CD8-positive, alpha-beta memory T cell (primary cell): ENCODE measurements at regions not wholly inside any gene's neighbourhood (a gene's known extent, or its start where the extent isn't known, plus 50 kb on each side); places are given as distances from the start of the nearest gene placed in this dataset.

Experiments used
- CTCF ChIA-PET: fragments of 350-600 bp; sonication (Branson Sonifier 250); formaldehyde crosslinking; loops from one replicate; lab custom pipeline; 2021; ENCODE audit warnings: antibody characterized with exemption; lab: Charles Lee
- POLR2A ChIA-PET: fragments of 350-600 bp; sonication (Branson Sonifier 250); formaldehyde crosslinking; loops from one replicate; lab custom pipeline; 2021; ENCODE audit warnings: antibody characterized with exemption; lab: Charles Lee
- DNase-seq, 5 donors: peaks; one replicate each; pipeline versions ENCODE4 v3.0.0 to v3.0.0-alpha.2; 2020 to 2022; ENCODE audit warnings: mixed read lengths in 1 of 5
- H3K27ac ChIP-seq: one replicate; pipeline ENCODE4 v1.7.0; 2013; ENCODE audit warnings: low read depth, mild to moderate bottlenecking, low read length, moderate library complexity
- H3K27me3 ChIP-seq: 2 replicates; pipeline ENCODE4 v1.7.0; 2013; ENCODE audit warnings: low read length, mild to moderate bottlenecking; ENCODE audit not compliant: insufficient read depth, poor library complexity, severe bottlenecking
- H3K36me3 ChIP-seq: 2 replicates; pipeline ENCODE4 v1.7.0; 2013; ENCODE audit warnings: mild to moderate bottlenecking, low read length, moderate library complexity; ENCODE audit not compliant: insufficient read depth
- H3K4me1 ChIP-seq: 2 replicates; pipeline ENCODE4 v1.7.0; 2013; ENCODE audit warnings: mild to moderate bottlenecking, low read length, moderate library complexity; ENCODE audit not compliant: insufficient read depth
- H3K4me3 ChIP-seq: 2 replicates; pipeline ENCODE4 v1.7.0; 2013; ENCODE audit warnings: mild to moderate bottlenecking, low read length
- H3K9me3 ChIP-seq: 2 replicates; pipeline ENCODE4 v1.7.0; 2013; ENCODE audit warnings: mild to moderate bottlenecking, low read length
- H3K27ac Mint-ChIP-seq, 8 donors: one replicate each; pipeline ENCODE4 v1.8.0; 2020 to 2021; ENCODE audit warnings: mixed read lengths in 8 of 8, mild to moderate bottlenecking in 6 of 8, inconsistent platforms in 3 of 8, moderate library complexity in 3 of 8
- H3K27me3 Mint-ChIP-seq, 2 donors: one replicate each; pipeline ENCODE4 v1.8.0; 2020 to 2021; ENCODE audit warnings: mixed read lengths in 2 of 2, mild to moderate bottlenecking in 1 of 2, moderate library complexity in 1 of 2
- H3K36me3 Mint-ChIP-seq, 3 donors: one replicate each; pipeline ENCODE4 v1.8.0; 2020 to 2021; ENCODE audit warnings: mixed read lengths in 3 of 3, inconsistent platforms in 1 of 3, mild to moderate bottlenecking in 1 of 3
- H3K4me1 Mint-ChIP-seq, 3 donors: one replicate each; pipeline ENCODE4 v1.8.0; 2020 to 2021; ENCODE audit warnings: mixed read lengths in 3 of 3, inconsistent platforms in 1 of 3, mild to moderate bottlenecking in 1 of 3
- H3K4me3 Mint-ChIP-seq, 7 donors: one replicate each; pipeline ENCODE4 v1.8.0; 2020 to 2021; ENCODE audit warnings: mixed read lengths in 7 of 7, mild to moderate bottlenecking in 6 of 7, moderate library complexity in 4 of 7, inconsistent platforms in 2 of 7
- H3K9me3 Mint-ChIP-seq, 5 donors: one replicate each; pipeline ENCODE4 v1.8.0; 2020 to 2022; ENCODE audit warnings: mixed read lengths in 5 of 5, mild to moderate bottlenecking in 3 of 5, moderate library complexity in 2 of 5, inconsistent platforms in 1 of 5

GRCh38 chr6:106918115-106918514, 56.4 kb downstream of the CD24 start:
- Mint-ChIP-seq H3K9me3 (peaks cover 0 to 5% (median 0%) of the 10 kb centered on the region in 5 donors), H3K36me3 (no peaks in the 10 kb centered on the region), H3K27me3 (peaks cover 5 to 26% of the 10 kb centered on the region in 2 donors), H3K4me3 (no peak overlapping the region), H3K27ac (no peak overlapping the region), H3K4me1 (no peaks in the 10 kb centered on the region)
- CTCF ChIA-PET = no interaction called here
- H3K4me1 ChIP-seq = no peaks in the 10 kb centered on the region
- POLR2A ChIA-PET = no interaction called here
- no peaks in the 10 kb centered on the region for H3K27me3 ChIP-seq
- H3K4me3 ChIP-seq = no peak overlapping the region
- H3K36me3 ChIP-seq = no peaks in the 10 kb centered on the region
- H3K27ac ChIP-seq = no peak overlapping the region
- H3K9me3 ChIP-seq = no peaks in the 10 kb centered on the region
- DNase-seq = no peak

- Histone ChIP-seq H3K36me3 (no peaks in the 10 kb centered on the region), H3K4me3 (no peak overlapping the region), H3K4me1 (no peaks in the 10 kb centered on the region), H3K27me3 (no peaks in the 10 kb centered on the region), H3K27ac (no peak overlapping the region), H3K9me3 (no peaks in the 10 kb centered on the region)
- no peaks in the 10 kb centered on the region for H3K4me1 Mint-ChIP-seq
- no peaks in the 10 kb centered on the region for H3K36me3 Mint-ChIP-seq
- H3K27ac Mint-ChIP-seq = no peak overlapping the region
- no peak overlapping the region for H3K4me3 Mint-ChIP-seq
- POLR2A ChIA-PET = no interaction called here
- peaks cover 3 to 25% of the 10 kb centered on the region in 2 donors for H3K27me3 Mint-ChIP-seq
- CTCF ChIA-PET = no interaction called here
- peaks cover 0 to 5% (median 0%) of the 10 kb centered on the region in 5 donors for H3K9me3 Mint-ChIP-seq
- DNase-seq = no peak
Measured at GRCh38 chr6:106916891-106917290, 57.6 kb downstream of the CD24 start.

GRCh38 chr6:106913676-106914280, 60.8 kb downstream of the CD24 start:
- H3K27me3 Mint-ChIP-seq = peaks cover 1 to 10% of the 10 kb centered on the region in 2 donors
- ChIA-PET POLR2A (no interaction called here), CTCF (no interaction called here)
- H3K9me3 ChIP-seq = no peaks in the 10 kb centered on the region
- no peaks in the 10 kb centered on the region for H3K36me3 Mint-ChIP-seq
- H3K4me3 ChIP-seq = no peak overlapping the region
- H3K27ac Mint-ChIP-seq = no peak overlapping the region
- H3K4me3 Mint-ChIP-seq = no peak overlapping the region
- H3K36me3 ChIP-seq = no peaks in the 10 kb centered on the region
- no peak for DNase-seq
- H3K27ac ChIP-seq = no peak overlapping the region
- peaks cover 0 to 5% (median 0%) of the 10 kb centered on the region in 5 donors for H3K9me3 Mint-ChIP-seq
- no peaks in the 10 kb centered on the region for H3K27me3 ChIP-seq
- H3K4me1 Mint-ChIP-seq = no peaks in the 10 kb centered on the region
- no peaks in the 10 kb centered on the region for H3K4me1 ChIP-seq

GRCh38 chr6:106913111-106913510, 61.4 kb downstream of the CD24 start:
- DNase-seq = no peak
- no peak overlapping the region for H3K4me3 Mint-ChIP-seq
- ChIA-PET POLR2A (no interaction called here), CTCF (no interaction called here)
- H3K27ac Mint-ChIP-seq = no peak overlapping the region
- Histone ChIP-seq H3K27me3 (no peaks in the 10 kb centered on the region), H3K9me3 (no peaks in the 10 kb centered on the region), H3K4me1 (no peaks in the 10 kb centered on the region), H3K36me3 (no peaks in the 10 kb centered on the region), H3K4me3 (no peak overlapping the region), H3K27ac (no peak overlapping the region)
- H3K4me1 Mint-ChIP-seq = no peaks in the 10 kb centered on the region
- H3K36me3 Mint-ChIP-seq = no peaks in the 10 kb centered on the region
- H3K9me3 Mint-ChIP-seq = peaks cover 0 to 5% (median 0%) of the 10 kb centered on the region in 5 donors
- peaks cover 3 to 14% of the 10 kb centered on the region in 2 donors for H3K27me3 Mint-ChIP-seq

GRCh38 chr6:106912091-106912490, 62.4 kb downstream of the CD24 start:
- POLR2A ChIA-PET = no interaction called here
- no peak overlapping the region for H3K27ac Mint-ChIP-seq
- Histone ChIP-seq H3K4me1 (no peaks in the 10 kb centered on the region), H3K27me3 (no peaks in the 10 kb centered on the region), H3K9me3 (no peaks in the 10 kb centered on the region), H3K36me3 (no peaks in the 10 kb centered on the region), H3K27ac (peak overlapping the region; percentile 65), H3K4me3 (no peak overlapping the region)
- no peaks in the 10 kb centered on the region for H3K4me1 Mint-ChIP-seq
- H3K27me3 Mint-ChIP-seq = peaks cover 5 to 16% of the 10 kb centered on the region in 2 donors
- CTCF ChIA-PET = no interaction called here
- H3K36me3 Mint-ChIP-seq = no peaks in the 10 kb centered on the region
- H3K9me3 Mint-ChIP-seq = peaks cover 0 to 5% (median 0%) of the 10 kb centered on the region in 5 donors
- no peak overlapping the region for H3K4me3 Mint-ChIP-seq
- DNase-seq = no peak

GRCh38 chr6:106910999-106911949, 63.3 kb downstream of the CD24 start:
- no peak for DNase-seq
- no peaks in the 10 kb centered on the region for H3K27me3 ChIP-seq
- no peaks in the 10 kb centered on the region for H3K9me3 ChIP-seq
- H3K27ac ChIP-seq = peak overlapping the region; percentile 34
- no peak overlapping the region for H3K4me3 ChIP-seq
- Mint-ChIP-seq H3K9me3 (peaks cover 0 to 5% (median 0%) of the 10 kb centered on the region in 5 donors), H3K4me3 (no peak overlapping the region), H3K27ac (no peak overlapping the region), H3K27me3 (peaks cover 5 to 9% of the 10 kb centered on the region in 2 donors), H3K36me3 (no peaks in the 10 kb centered on the region), H3K4me1 (no peaks in the 10 kb centered on the region)
- CTCF ChIA-PET = no interaction called here
- POLR2A ChIA-PET = no interaction called here
- H3K4me1 ChIP-seq = no peaks in the 10 kb centered on the region
- H3K36me3 ChIP-seq = no peaks in the 10 kb centered on the region

- CTCF ChIA-PET = no interaction called here
- DNase-seq = no peak
- Histone ChIP-seq H3K4me3 (no peak overlapping the region), H3K36me3 (no peaks in the 10 kb centered on the region), H3K9me3 (no peaks in the 10 kb centered on the region), H3K4me1 (no peaks in the 10 kb centered on the region), H3K27ac (no peak overlapping the region), H3K27me3 (no peaks in the 10 kb centered on the region)
- no peaks in the 10 kb centered on the region for H3K4me1 Mint-ChIP-seq
- no peak overlapping the region for H3K27ac Mint-ChIP-seq
- H3K36me3 Mint-ChIP-seq = no peaks in the 10 kb centered on the region
- peaks cover 7 to 22% of the 10 kb centered on the region in 2 donors for H3K27me3 Mint-ChIP-seq
- H3K4me3 Mint-ChIP-seq = no peak overlapping the region
- POLR2A ChIA-PET = no interaction called here
- H3K9me3 Mint-ChIP-seq = no peaks in the 10 kb centered on the region
Measured at GRCh38 chr6:106908386-106908840, 66.1 kb downstream of the CD24 start.

- Mint-ChIP-seq H3K27ac (no peak overlapping the region), H3K4me1 (no peaks in the 10 kb centered on the region), H3K36me3 (no peaks in the 10 kb centered on the region), H3K9me3 (peaks cover 0 to 3% (median 0%) of the 10 kb centered on the region in 5 donors), H3K4me3 (no peak overlapping the region), H3K27me3 (peaks cover 7 to 21% of the 10 kb centered on the region in 2 donors)
- Histone ChIP-seq H3K27ac (no peak overlapping the region), H3K9me3 (no peaks in the 10 kb centered on the region), H3K4me3 (no peak overlapping the region), H3K4me1 (no peaks in the 10 kb centered on the region), H3K27me3 (no peaks in the 10 kb centered on the region), H3K36me3 (no peaks in the 10 kb centered on the region)
- ChIA-PET POLR2A (no interaction called here), CTCF (no interaction called here)
- DNase-seq = no peak
Measured at GRCh38 chr6:106907754-106908153, 66.8 kb downstream of the CD24 start.
